Fibroblast of pulmonary artery (primary cell): ENCODE measurements at regions not wholly inside any gene's neighbourhood (a gene's known extent, or its start where the extent isn't known, plus 50 kb on each side); places are given as distances from the start of the nearest gene placed in this dataset.

ENCODE experiments used
- DNase-seq: peaks from one replicate; pipeline ENCODE4 v3.0.0-alpha.2; 2010; ENCODE audit warnings: low read depth
- H3K4me3 ChIP-seq: replicated peaks from 2 replicates; pipeline ENCODE4 v1.5.1; 2011; ENCODE audit warnings: low read depth, mild to moderate bottlenecking, control low read depth, low read length, moderate library complexity
- TF ChIP-seq, protein P1 (sequence below): IDR thresholded peaks from 2 replicates; pipeline ENCODE4 v1.5.1; 2011; ENCODE audit warnings: mild to moderate bottlenecking, control low read depth, low read length, inconsistent platforms; ENCODE audit errors: missing control alignments

- TF ChIP-seq, protein P1, sequence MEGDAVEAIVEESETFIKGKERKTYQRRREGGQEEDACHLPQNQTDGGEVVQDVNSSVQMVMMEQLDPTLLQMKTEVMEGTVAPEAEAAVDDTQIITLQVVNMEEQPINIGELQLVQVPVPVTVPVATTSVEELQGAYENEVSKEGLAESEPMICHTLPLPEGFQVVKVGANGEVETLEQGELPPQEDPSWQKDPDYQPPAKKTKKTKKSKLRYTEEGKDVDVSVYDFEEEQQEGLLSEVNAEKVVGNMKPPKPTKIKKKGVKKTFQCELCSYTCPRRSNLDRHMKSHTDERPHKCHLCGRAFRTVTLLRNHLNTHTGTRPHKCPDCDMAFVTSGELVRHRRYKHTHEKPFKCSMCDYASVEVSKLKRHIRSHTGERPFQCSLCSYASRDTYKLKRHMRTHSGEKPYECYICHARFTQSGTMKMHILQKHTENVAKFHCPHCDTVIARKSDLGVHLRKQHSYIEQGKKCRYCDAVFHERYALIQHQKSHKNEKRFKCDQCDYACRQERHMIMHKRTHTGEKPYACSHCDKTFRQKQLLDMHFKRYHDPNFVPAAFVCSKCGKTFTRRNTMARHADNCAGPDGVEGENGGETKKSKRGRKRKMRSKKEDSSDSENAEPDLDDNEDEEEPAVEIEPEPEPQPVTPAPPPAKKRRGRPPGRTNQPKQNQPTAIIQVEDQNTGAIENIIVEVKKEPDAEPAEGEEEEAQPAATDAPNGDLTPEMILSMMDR = peak; percentile 80
- peak; percentile 70 for DNase-seq
- H3K4me3 ChIP-seq = no peak overlapping the region
These were observed 84.3 kb upstream of the PHF14 start for GRCh38 chr7:10889266-10889898.

- no peak for DNase-seq
- TF ChIP-seq, protein P1 = no peak
- no peak overlapping the region for H3K4me3 ChIP-seq
These were observed 65.1 kb upstream of the PHF14 start for GRCh38 chr7:10908600-10908999.

DNA sequence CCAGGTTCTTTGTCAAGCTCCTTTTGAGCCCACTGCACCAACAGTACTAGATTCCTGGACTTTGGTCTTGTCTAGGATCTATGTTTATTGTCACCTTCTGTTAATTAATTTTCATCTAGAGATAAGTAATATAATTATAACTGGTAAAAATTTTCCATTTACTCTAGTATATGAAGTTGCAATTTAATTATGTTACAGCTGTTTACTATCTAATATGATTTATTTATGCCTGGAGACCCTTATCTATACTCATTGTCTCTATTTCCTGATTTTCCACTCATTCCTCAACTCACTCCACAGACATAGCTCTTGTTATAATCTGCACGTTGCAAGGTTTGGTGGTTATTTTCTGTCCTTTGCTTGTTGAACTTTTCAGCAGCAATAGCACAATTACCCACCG is 63.2 kb upstream of the PHF14 start:
- TF ChIP-seq, protein P1 = no peak
- no peak overlapping the region for H3K4me3 ChIP-seq
- no peak for DNase-seq

- no peak overlapping the region for H3K4me3 ChIP-seq
- TF ChIP-seq, protein P1 = no peak
- DNase-seq = no peak
These were observed 61.6 kb upstream of the PHF14 start for GRCh38 chr7:10912077-10912476.

GRCh38 chr7:10913457-10913856 is 60.2 kb upstream of the PHF14 start:
- no peak overlapping the region for H3K4me3 ChIP-seq
- DNase-seq = no peak
- TF ChIP-seq, protein P1 = no peak

DNA sequence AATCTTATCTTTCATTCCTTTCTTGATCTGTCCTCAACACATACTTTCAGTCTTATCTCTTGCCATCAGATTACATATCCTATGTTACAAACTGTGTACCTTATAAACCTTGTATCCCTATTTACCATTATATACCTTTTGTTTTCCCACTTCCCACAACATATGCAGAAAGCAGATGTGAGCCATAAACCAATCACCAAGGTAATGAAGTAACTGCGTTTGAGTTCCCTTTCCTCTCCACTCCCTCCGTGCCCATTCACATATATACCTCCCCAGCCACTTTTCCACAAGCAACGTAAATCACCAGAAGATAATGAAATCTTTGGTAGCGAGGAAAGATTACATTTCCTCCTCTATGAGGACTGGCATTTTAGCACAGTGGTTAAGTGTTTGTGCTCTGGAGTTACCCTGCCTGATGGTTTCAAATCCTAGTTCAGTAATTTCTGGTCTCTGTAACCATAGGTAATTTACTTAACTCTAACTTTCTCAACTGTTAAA is 55.5 kb upstream of the PHF14 start:
- no peak overlapping the region for H3K4me3 ChIP-seq
- no peak for DNase-seq
- TF ChIP-seq, protein P1 = no peak

DNA sequence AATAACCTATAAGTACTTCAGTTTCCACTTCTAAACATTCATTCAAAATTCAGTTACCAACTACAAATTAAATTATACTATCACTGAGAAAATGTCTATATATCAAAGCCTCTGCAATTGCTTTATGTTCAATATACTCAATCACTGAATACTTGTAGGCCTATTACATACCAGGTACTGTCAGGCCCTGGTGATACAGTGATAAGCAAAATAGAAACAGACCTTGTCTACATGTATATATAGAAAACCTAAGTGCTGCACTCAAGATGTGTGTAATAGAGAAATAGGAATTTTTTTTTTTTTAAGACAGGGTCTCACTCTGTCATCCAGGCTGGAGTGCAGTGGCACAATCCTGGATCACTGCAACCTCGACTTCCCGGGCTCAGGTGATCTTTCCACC is 53.7 kb upstream of the PHF14 start:
- H3K4me3 ChIP-seq = no peak overlapping the region
- TF ChIP-seq, protein P1 = no peak
- no peak for DNase-seq
